ENCODE measurements at regions not wholly inside any gene's neighbourhood (a gene's known extent, or its start where the extent isn't known, plus 50 kb on each side); places are given as distances from the start of the nearest gene placed in this dataset.
"Not testable (repeated sequence)": the region's sequence is repeated elsewhere in the genome, so short reads cannot be mapped to it uniquely, and the experiment has no call there.

- DNase-seq, result not testable (repeated sequence)
Observed at GRCh38 chrY:19535697-19536096, 208.8 kb downstream of the KDM5D start.

GRCh38 chrY:19521976-19522375 lies 222.6 kb downstream of the KDM5D start:
- no peak for DNase-seq

GRCh38 chrY:19503092-19503449 lies 241.5 kb downstream of the KDM5D start:
- DNase-seq, result no peak

GRCh38 chrY:19502169-19503091 lies 242.1 kb downstream of the KDM5D start:
- no peak for DNase-seq

GRCh38 chrY:19498556-19498955 lies 246.0 kb downstream of the KDM5D start:
- no peak for DNase-seq

- DNase-seq, result no peak
Observed at GRCh38 chrY:19487494-19487893, 257.0 kb downstream of the KDM5D start.

- no peak for DNase-seq
Observed at GRCh38 chrY:19484997-19485396, 259.5 kb downstream of the KDM5D start.

- no peak for DNase-seq
Observed at GRCh38 chrY:19479141-19479540, 265.4 kb downstream of the KDM5D start.

GRCh38 chrY:19477959-19478358 lies 266.6 kb downstream of the KDM5D start:
- no peak for DNase-seq

- DNase-seq, result no peak
Observed at GRCh38 chrY:19465809-19466208, 278.7 kb downstream of the KDM5D start.

- no peak for DNase-seq
Observed at GRCh38 chrY:19456855-19457448, 287.6 kb downstream of the KDM5D start.

- DNase-seq, result peak; percentile 23
Observed at GRCh38 chrY:19433059-19433458, 311.5 kb downstream of the KDM5D start.

- DNase-seq, result no peak
Observed at GRCh38 chrY:19427736-19428518, 316.6 kb downstream of the KDM5D start.

GRCh38 chrY:19427191-19427590 lies 317.3 kb downstream of the KDM5D start:
- not testable (repeated sequence) for DNase-seq

GRCh38 chrY:19410980-19411766 lies 333.4 kb downstream of the KDM5D start:
- no peak for DNase-seq

- DNase-seq, result no peak
Observed at GRCh38 chrY:19406246-19406645, 338.3 kb downstream of the KDM5D start.

GRCh38 chrY:19405598-19405997 lies 338.9 kb downstream of the KDM5D start:
- no peak for DNase-seq

- no peak for DNase-seq
Observed at GRCh38 chrY:19392876-19393275, 351.6 kb downstream of the KDM5D start.

- DNase-seq, result no peak
Observed at GRCh38 chrY:19391922-19392321, 352.6 kb downstream of the KDM5D start.

GRCh38 chrY:19365321-19365720 lies 379.2 kb downstream of the KDM5D start:
- no peak for DNase-seq

- no peak for DNase-seq
Observed at GRCh38 chrY:19357249-19357648, 387.3 kb downstream of the KDM5D start.

GRCh38 chrY:19356735-19357134 lies 387.8 kb downstream of the KDM5D start:
- no peak for DNase-seq

GRCh38 chrY:19354857-19355173 lies 389.7 kb downstream of the KDM5D start:
- DNase-seq, result no peak

Measured in fibroblast of skin of back (primary cell).